LHCN-M2 (cell line): ENCODE measurements at regions not wholly inside any gene's neighbourhood (a gene's known extent, or its start where the extent isn't known, plus 50 kb on each side); places are given as distances from the start of the nearest gene placed in this dataset.
"Not testable (repeated sequence)": the region's sequence is repeated elsewhere in the genome, so short reads cannot be mapped to it uniquely, and the experiment has no call there.

Source experiments
- DNase-seq: peaks from one replicate; pipeline ENCODE4 v3.0.0-alpha.2; 2012; ENCODE audit warnings: low read depth

- peak; percentile 73 for DNase-seq
Measured at GRCh38 chr2:16973586-16974286, 308.1 kb upstream of the CYRIA start.

GRCh38 chr2:16972276-16972675 lies 306.6 kb upstream of the CYRIA start:
- DNase-seq: peak; percentile 36

- no peak for DNase-seq
Measured at GRCh38 chr2:16971722-16972234, 306.1 kb upstream of the CYRIA start.

- DNase-seq: not testable (repeated sequence)
Measured at GRCh38 chr2:16970948-16971347, 305.3 kb upstream of the CYRIA start.

- no peak for DNase-seq
Measured at GRCh38 chr2:16962505-16962904, 296.9 kb upstream of the CYRIA start.

- no peak for DNase-seq
Measured at GRCh38 chr2:16960579-16960978, 294.9 kb upstream of the CYRIA start.

- DNase-seq: no peak
Measured at GRCh38 chr2:16958266-16958665, 292.6 kb upstream of the CYRIA start.

GRCh38 chr2:16952805-16953204 lies 287.2 kb upstream of the CYRIA start:
- DNase-seq: no peak

- no peak for DNase-seq
Measured at GRCh38 chr2:16952368-16952767, 286.7 kb upstream of the CYRIA start.

- no peak for DNase-seq
Measured at GRCh38 chr2:16950436-16950835, 284.8 kb upstream of the CYRIA start.

GRCh38 chr2:16948710-16949109 lies 283.1 kb upstream of the CYRIA start:
- no peak for DNase-seq

- DNase-seq: no peak
Measured at GRCh38 chr2:16948053-16948452, 282.4 kb upstream of the CYRIA start.

- DNase-seq: no peak
Measured at GRCh38 chr2:16943279-16943958, 277.8 kb upstream of the CYRIA start.

GRCh38 chr2:16940214-16940613 lies 274.6 kb upstream of the CYRIA start:
- DNase-seq: peak; percentile 3

- no peak for DNase-seq
Measured at GRCh38 chr2:16939771-16940170, 274.1 kb upstream of the CYRIA start.

- DNase-seq: no peak
Measured at GRCh38 chr2:16933355-16933754, 267.7 kb upstream of the CYRIA start.

- DNase-seq: no peak
Measured at GRCh38 chr2:16932826-16933225, 267.2 kb upstream of the CYRIA start.

GRCh38 chr2:16931441-16931840 lies 265.8 kb upstream of the CYRIA start:
- no peak for DNase-seq

- DNase-seq: no peak
Measured at GRCh38 chr2:16927398-16927797, 261.8 kb upstream of the CYRIA start.

GRCh38 chr2:16925145-16925544 lies 259.5 kb upstream of the CYRIA start:
- DNase-seq: no peak

- not testable (repeated sequence) for DNase-seq
Measured at GRCh38 chr2:16915341-16915755, 249.7 kb upstream of the CYRIA start.

GRCh38 chr2:16911746-16912145 lies 246.1 kb upstream of the CYRIA start:
- no peak for DNase-seq

- DNase-seq: peak; percentile 49
Measured at GRCh38 chr2:16908656-16909055, 243.0 kb upstream of the CYRIA start.
